Activated CD4-positive, alpha-beta T cell treated with anti-CD3 and anti-CD28 coated beads for 36 hours (primary cell): ENCODE measurements at regions not wholly inside any gene's neighbourhood (a gene's known extent, or its start where the extent isn't known, plus 50 kb on each side); places are given as distances from the start of the nearest gene placed in this dataset.

Experiments used
- ATAC-seq: fragments of 200-7000 bp; cut with Tn5 transposase; one replicate; pipeline ENCODE4 v1.10.0; 2021; ENCODE audit warnings: mild to moderate bottlenecking, moderate library complexity
- CTCF ChIA-PET: fragments of 350-600 bp; sonication (Branson Sonifier 250); formaldehyde crosslinking; loops from one replicate; lab custom pipeline; 2021; ENCODE audit warnings: antibody characterized with exemption; lab: Charles Lee
- POLR2A ChIA-PET: fragments of 350-600 bp; sonication (Branson Sonifier 250); formaldehyde crosslinking; loops from one replicate; lab custom pipeline; 2021; ENCODE audit warnings: antibody characterized with exemption, inconsistent platforms; lab: Charles Lee
- DNase-seq: peaks from one replicate; pipeline ENCODE4 v3.0.0-alpha.2; 2020
- H3K27ac Mint-ChIP-seq: one replicate; pipeline ENCODE4 v1.8.0; 2021; ENCODE audit warnings: mixed read lengths
- H3K27me3 Mint-ChIP-seq: one replicate; pipeline ENCODE4 v1.8.0; 2021; ENCODE audit warnings: mixed read lengths
- H3K36me3 Mint-ChIP-seq: one replicate; pipeline ENCODE4 v1.8.0; 2021; ENCODE audit warnings: low read depth, mixed read lengths
- H3K4me1 Mint-ChIP-seq: one replicate; pipeline ENCODE4 v1.8.0; 2021; ENCODE audit warnings: mixed read lengths
- H3K4me3 Mint-ChIP-seq: one replicate; pipeline ENCODE4 v1.8.0; 2021; ENCODE audit warnings: mild to moderate bottlenecking, moderate library complexity, mixed read lengths
- H3K9me3 Mint-ChIP-seq: one replicate; pipeline ENCODE4 v1.8.0; 2021; ENCODE audit warnings: low read depth, mixed read lengths
- intact Hi-C, 2 experiments: fragments of 100-400 bp; cut with DNase I in 1 of 2; cut with micrococcal nuclease in 1 of 2; formaldehyde crosslinking; loops; one replicate each; pipeline versions ENCODE4 v1.14.2 to v1.15.1; 2022 to 2024; cut with DNase I, micrococcal nuclease

DNA sequence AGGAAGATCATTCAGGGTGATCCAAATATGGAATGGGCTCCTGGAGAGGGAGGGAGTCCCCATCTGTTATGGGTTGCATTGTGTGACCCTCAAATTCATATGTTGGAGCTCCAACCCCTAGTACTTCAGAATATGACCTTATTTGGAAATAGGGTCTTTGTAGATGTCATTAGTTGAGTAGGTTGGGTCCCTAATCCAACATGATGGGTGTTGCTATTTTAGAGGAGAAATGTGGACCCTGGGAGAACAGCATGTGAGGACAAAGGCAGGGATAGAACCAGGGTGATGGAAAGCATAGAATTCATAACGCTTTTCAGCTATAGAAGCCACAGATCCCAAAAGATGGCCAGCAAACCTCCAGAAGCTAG, 91.5 kb upstream of the SMNDC1 start:
- Mint-ChIP-seq H3K36me3 (no peaks in the 10 kb centered on the region), H3K9me3 (no peaks in the 10 kb centered on the region), H3K27ac (peak overlapping the region; percentile 74), H3K27me3 (no peaks in the 10 kb centered on the region), H3K4me1 (peaks cover 30% of the 10 kb centered on the region), H3K4me3 (no peak overlapping the region)
- DNase-seq: no peak
- CTCF ChIA-PET: interaction anchor here (0.9 to 1.7 kb wide), 3 partner anchors 9 to 47 kb away, joined by 3 to 5 read pairs (median 3); no protein-coding TSS in a partner anchor
- POLR2A ChIA-PET: interaction anchor here (1.0 kb wide), 1 partner anchor 40 kb away, joined by 4 read pairs; no protein-coding TSS in a partner anchor
- intact Hi-C loops: loop anchor here in 1 of 2 experiments (2.0 kb wide), 1 partner anchor 23 kb away; no protein-coding TSS in a partner anchor
- no peak for ATAC-seq

- Mint-ChIP-seq H3K27ac (peak overlapping the region; percentile 22), H3K27me3 (no peaks in the 10 kb centered on the region), H3K9me3 (no peaks in the 10 kb centered on the region), H3K4me1 (peaks cover 27% of the 10 kb centered on the region), H3K4me3 (no peak overlapping the region), H3K36me3 (no peaks in the 10 kb centered on the region)
- ChIA-PET CTCF (interaction anchor here (0.9 to 1.0 kb wide), 2 partner anchors 18 to 41 kb away, joined by 3 to 4 read pairs; no protein-coding TSS in a partner anchor), POLR2A (no interaction called here)
- DNase-seq (no peak), ATAC-seq (no peak)
- intact Hi-C loops: loop anchor here in 1 of 2 experiments (2.0 kb wide), 1 partner anchor 25 kb away; no protein-coding TSS in a partner anchor
These were observed 93.1 kb upstream of the SMNDC1 start for GRCh38 chr10:110397856-110398255.

DNA sequence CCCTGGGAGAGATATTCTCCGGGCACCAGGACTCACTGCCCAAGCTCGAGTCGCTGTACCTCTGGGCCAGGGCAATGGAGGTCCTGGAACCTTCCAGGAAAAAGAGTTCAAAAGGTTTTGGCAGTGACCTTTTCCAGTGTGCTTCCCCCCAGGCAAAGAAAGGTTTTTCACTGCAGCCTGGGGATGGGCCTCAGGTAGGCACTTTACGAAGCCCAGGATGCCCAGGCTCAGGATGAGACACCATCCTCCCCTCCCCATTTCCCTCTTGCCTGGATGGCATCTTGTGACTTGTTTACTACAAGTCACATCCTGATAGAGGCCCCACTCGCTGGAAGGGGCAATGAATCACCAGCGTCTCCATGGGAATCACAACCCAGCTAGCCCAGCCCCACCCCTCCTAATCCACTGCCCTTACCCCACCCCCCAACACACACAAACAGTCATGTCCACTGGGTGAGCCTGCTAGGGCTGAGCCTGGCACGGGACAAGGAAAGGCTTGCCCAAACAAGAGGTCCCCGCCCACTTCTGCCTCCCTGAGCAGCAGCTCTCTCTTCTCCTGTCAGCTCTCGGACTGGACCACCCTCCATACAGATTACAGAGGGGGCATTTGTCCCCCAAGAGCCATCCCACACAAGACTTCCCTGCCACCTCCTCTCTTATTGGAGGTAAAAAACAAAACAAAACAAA, 93.8 kb upstream of the SMNDC1 start:
- Mint-ChIP-seq H3K9me3 (no peaks in the 10 kb centered on the region), H3K27ac (peak overlapping the region; percentile 20), H3K4me3 (no peak overlapping the region), H3K4me1 (peaks cover 23% of the 10 kb centered on the region), H3K27me3 (no peaks in the 10 kb centered on the region), H3K36me3 (no peaks in the 10 kb centered on the region)
- POLR2A ChIA-PET: no interaction called here
- intact Hi-C loops: no loop called here
- DNase-seq (no peak), ATAC-seq (no peak)
- CTCF ChIA-PET: interaction anchor here (0.5 to 0.9 kb wide), 2 partner anchors 16 to 42 kb away, joined by 3 to 4 read pairs; no protein-coding TSS in a partner anchor

DNA sequence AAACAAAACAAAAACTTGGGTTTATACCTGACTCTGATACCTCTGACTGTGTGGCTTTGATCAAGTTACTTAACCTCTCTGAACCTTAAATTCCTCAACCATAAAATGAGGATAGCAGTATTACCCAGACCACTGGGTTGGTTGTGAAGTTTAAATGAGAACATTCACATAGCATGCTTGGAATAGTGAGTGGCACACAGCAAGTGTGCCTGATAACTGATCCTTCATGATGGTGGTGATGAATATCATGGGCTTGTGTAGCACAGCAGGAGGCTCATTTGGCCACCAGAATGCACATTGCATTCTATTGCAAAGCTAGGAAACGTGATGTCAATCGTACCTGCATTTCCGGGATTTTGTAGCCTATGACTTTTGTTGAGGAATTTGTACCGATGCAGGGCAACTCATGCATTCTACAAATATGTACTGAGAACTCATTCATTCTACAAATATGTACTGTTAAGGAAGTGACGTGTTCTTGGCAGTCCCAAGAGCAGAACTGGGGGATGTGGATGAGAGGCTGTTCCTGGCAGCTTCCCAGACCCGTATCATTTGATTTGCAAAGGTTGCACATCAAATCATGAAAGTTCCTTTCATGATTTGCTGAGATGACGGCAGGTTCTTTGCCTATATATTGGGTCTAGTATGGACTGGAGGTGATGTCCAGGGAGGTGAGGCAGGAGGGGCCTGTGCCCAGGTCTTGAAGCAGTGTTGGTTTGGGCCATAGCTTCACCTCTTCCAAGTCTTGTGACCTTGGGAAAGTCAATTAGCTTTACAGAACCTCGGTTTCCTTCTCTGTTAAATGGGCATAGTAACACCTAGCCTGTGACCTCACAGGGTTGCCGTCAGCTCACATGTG, 94.6 kb upstream of the SMNDC1 start:
- ATAC-seq (no peak), DNase-seq (no peak)
- ChIA-PET CTCF (interaction anchor here (0.6 to 0.8 kb wide), 2 partner anchors 31 to 68 kb away, joined by 3 to 5 read pairs; no protein-coding TSS in a partner anchor), POLR2A (no interaction called here)
- H3K27me3 Mint-ChIP-seq: no peaks in the 10 kb centered on the region
- H3K9me3 Mint-ChIP-seq: no peaks in the 10 kb centered on the region
- peaks cover 21% of the 10 kb centered on the region for H3K4me1 Mint-ChIP-seq
- intact Hi-C loops: no loop called here
- no peak overlapping the region for H3K4me3 Mint-ChIP-seq
- H3K27ac Mint-ChIP-seq: no peak overlapping the region
- no peaks in the 10 kb centered on the region for H3K36me3 Mint-ChIP-seq

DNA sequence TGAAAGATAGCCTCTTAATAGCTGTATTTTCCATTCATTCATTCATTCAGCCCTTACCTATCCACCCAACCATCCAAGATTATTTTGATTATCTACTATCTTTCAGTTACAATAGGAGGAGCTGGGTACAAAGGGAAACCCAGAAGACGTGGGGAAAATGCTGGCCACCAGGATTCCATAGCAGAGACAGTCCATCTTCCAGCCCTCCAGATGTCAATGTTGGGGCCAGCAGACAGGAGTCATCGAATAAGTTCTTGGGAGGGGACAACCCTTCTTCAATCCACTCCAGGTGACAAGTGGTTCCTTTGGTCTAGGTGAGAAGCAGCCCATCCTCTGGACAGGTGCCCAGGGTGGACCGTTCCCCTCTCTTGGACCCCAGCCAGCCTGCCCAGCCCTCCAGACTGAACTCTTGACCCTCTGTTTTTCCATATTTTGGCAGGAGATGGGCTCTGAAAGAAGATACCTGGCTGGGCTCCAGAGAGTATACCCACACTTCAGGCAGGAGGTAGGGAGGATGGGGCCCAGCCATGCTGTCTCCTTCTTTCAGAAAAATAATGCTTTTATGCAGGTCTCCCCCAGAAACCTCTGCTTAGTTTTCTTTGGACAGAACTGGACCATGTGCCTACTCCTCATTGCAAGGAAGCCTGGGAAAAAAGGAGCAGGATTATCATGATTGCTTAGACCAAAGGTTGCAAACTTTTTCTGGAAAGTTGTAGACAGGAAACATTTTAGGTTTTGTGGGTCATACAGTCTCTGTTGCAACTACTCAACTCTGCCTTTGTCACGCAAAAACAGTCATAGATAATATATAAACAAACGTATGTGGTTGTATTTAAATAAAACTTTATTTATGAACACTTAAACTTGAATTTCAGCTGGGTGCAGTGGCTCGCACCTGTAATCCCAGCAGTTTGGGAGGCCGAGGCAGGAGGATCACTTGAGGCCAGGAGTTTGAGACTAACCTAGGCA, 95.5 kb upstream of the SMNDC1 start:
- CTCF ChIA-PET: interaction anchor here (0.8 to 1.6 kb wide), 2 partner anchors 30 to 95 kb away, joined by 3 to 4 read pairs; no protein-coding TSS in a partner anchor
- no peaks in the 10 kb centered on the region for H3K27me3 Mint-ChIP-seq
- DNase-seq: no peak
- H3K4me3 Mint-ChIP-seq: no peak overlapping the region
- H3K9me3 Mint-ChIP-seq: no peaks in the 10 kb centered on the region
- peaks cover 20% of the 10 kb centered on the region for H3K4me1 Mint-ChIP-seq
- no peak overlapping the region for H3K27ac Mint-ChIP-seq
- no peaks in the 10 kb centered on the region for H3K36me3 Mint-ChIP-seq
- POLR2A ChIA-PET: no interaction called here
- intact Hi-C loops: no loop called here
- no peak for ATAC-seq

GRCh38 chr10:110401401-110402076, 96.2 kb upstream of the DUSP5 start:
- H3K27me3 Mint-ChIP-seq: no peaks in the 10 kb centered on the region
- H3K4me1 Mint-ChIP-seq: peaks cover 8% of the 10 kb centered on the region
- ATAC-seq (no peak), DNase-seq (no peak)
- intact Hi-C loops: no loop called here
- POLR2A ChIA-PET: no interaction called here
- H3K4me3 Mint-ChIP-seq: no peak overlapping the region
- H3K36me3 Mint-ChIP-seq: no peaks in the 10 kb centered on the region
- CTCF ChIA-PET: interaction anchor here (1.2 to 1.6 kb wide), 2 partner anchors 10 to 96 kb away, joined by 3 to 4 read pairs; no protein-coding TSS in a partner anchor
- no peaks in the 10 kb centered on the region for H3K9me3 Mint-ChIP-seq
- no peak overlapping the region for H3K27ac Mint-ChIP-seq

DNA sequence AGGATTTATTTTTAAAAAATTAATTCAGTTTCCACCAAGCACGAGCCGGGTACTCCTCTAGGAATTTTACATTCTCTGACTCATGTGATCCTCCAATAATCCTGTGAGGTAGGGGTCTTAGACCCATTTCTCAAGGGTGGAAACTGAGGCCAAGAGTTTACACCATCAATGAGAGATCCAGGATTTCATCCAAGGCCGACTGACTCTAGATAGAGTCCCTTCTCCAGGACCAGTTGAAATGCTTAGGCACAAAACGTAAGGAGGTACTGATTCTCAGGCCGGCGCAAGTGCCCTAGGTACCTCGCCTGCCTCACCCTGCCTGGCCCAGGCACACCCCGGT, 95.7 kb upstream of the DUSP5 start:
- CTCF ChIA-PET: interaction anchor here (1.2 kb wide), 1 partner anchor 10 kb away, joined by 3 read pairs; no protein-coding TSS in a partner anchor
- Mint-ChIP-seq H3K36me3 (no peaks in the 10 kb centered on the region), H3K27me3 (no peaks in the 10 kb centered on the region)

DNA sequence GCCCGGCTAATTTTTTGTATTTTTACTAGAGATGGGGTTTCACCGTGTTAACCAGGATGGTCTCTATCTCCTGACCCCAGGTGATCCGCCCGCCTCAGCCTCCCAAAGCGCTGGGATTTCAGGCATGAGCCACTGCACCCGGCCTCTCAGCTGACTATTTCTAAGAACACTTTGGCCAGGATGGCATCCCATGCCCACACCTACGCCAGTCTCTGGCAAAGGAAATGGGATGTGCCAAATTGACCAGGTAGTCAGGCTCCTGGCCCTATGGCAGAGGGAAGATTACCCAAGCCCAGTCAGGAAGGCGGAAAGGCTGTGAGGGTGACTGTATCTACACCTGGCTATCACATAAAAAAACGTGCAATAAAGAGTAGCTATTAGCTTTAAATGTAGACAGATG, 94.1 kb upstream of the DUSP5 start:
- no peak overlapping the region for H3K27ac Mint-ChIP-seq
- intact Hi-C loops: no loop called here
- no peaks in the 10 kb centered on the region for H3K27me3 Mint-ChIP-seq
- DNase-seq (no peak), ATAC-seq (no peak)
- no peak overlapping the region for H3K4me3 Mint-ChIP-seq
- no peaks in the 10 kb centered on the region for H3K9me3 Mint-ChIP-seq
- no peaks in the 10 kb centered on the region for H3K36me3 Mint-ChIP-seq
- CTCF ChIA-PET: no interaction called here
- H3K4me1 Mint-ChIP-seq: peaks cover 7% of the 10 kb centered on the region
- POLR2A ChIA-PET: no interaction called here

More for the DNA sequence above, 95.7 kb upstream of the DUSP5 start:
- H3K4me1 Mint-ChIP-seq: peaks cover 8% of the 10 kb centered on the region
- H3K27ac Mint-ChIP-seq: no peak overlapping the region
- H3K4me3 Mint-ChIP-seq: no peak overlapping the region
- H3K9me3 Mint-ChIP-seq: no peaks in the 10 kb centered on the region
- no peak for ATAC-seq
- intact Hi-C loops: no loop called here
- no peak for DNase-seq
- POLR2A ChIA-PET: no interaction called here

GRCh38 chr10:110404413-110404812, 93.3 kb upstream of the DUSP5 start:
- Mint-ChIP-seq H3K9me3 (no peaks in the 10 kb centered on the region), H3K36me3 (no peaks in the 10 kb centered on the region), H3K27me3 (no peaks in the 10 kb centered on the region), H3K4me3 (no peak overlapping the region), H3K27ac (no peak overlapping the region), H3K4me1 (peaks cover 2% of the 10 kb centered on the region)
- no peak for DNase-seq
- CTCF ChIA-PET: no interaction called here
- ATAC-seq: no peak
- intact Hi-C loops: no loop called here
- POLR2A ChIA-PET: no interaction called here

DNA sequence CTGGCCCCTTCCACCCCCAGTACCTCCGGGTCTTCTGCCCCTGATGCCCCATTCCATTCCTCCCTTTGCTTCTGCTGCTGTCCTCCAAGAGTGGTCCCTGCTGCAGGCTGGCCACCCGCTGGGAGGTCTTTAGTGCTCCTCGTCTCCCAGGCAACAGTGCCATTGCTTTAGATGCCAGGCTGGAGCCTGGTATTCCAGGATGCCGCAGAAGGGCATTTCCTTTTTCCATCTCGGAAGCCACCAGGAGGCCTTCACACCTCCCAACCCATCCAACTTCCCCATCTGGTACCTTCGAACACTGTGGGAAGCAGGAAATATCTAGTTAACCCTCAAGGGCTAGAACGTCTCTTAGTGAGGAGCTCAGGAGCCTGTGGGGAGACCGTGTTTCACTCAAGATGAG, 92.9 kb upstream of the DUSP5 start:
- H3K27ac Mint-ChIP-seq: no peak overlapping the region
- H3K36me3 Mint-ChIP-seq: no peaks in the 10 kb centered on the region
- DNase-seq: no peak
- H3K4me3 Mint-ChIP-seq: no peak overlapping the region
- CTCF ChIA-PET: interaction anchor here (0.7 to 1.3 kb wide), 4 partner anchors 9 to 71 kb away, joined by 3 read pairs; no protein-coding TSS in a partner anchor
- ATAC-seq: no peak
- POLR2A ChIA-PET: no interaction called here
- H3K4me1 Mint-ChIP-seq: peaks cover 7% of the 10 kb centered on the region
- intact Hi-C loops: no loop called here
- H3K27me3 Mint-ChIP-seq: no peaks in the 10 kb centered on the region
- H3K9me3 Mint-ChIP-seq: no peaks in the 10 kb centered on the region
